ENCODE measurements at regions not wholly inside any gene's neighbourhood (a gene's known extent, or its start where the extent isn't known, plus 50 kb on each side); places are given as distances from the start of the nearest gene placed in this dataset.
"Not testable (repeated sequence)": the region's sequence is repeated elsewhere in the genome, so short reads cannot be mapped to it uniquely, and the experiment has no call there.

DNA sequence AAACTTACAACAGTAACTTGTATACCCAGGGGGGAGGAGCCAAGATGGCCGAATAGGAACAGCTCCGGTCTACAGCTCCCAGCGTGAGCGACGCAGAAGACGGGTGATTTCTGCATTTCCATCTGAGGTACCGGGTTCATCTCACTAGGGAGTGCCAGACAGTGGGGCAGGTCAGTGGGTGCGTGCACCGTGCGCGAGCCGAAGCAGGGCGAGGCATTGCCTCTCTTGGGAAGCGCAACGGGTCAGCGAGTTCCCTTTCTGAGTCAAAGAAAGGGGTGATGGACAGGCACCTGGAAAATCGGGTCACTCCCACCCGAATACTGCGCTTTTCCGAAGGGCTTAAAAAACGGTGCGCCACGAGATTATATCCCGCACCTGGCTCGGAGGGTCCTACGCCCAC lies 278.8 kb downstream of the FAM47B start:
- DNase-seq; H3K4me1 ChIP-seq; intact Hi-C loops (cut with DNase I); ATAC-seq; H3K4me3 ChIP-seq; H3K27me3 ChIP-seq; FAIRE-seq; H3K36me3 ChIP-seq; H3K27ac ChIP-seq; H3K9me3 ChIP-seq: not testable (repeated sequence)
- WGBS, 2 donors = 81 to 86% methylated on average over 26 of the region's 26 CpGs

- Histone ChIP-seq H3K36me3 (no peaks in the 10 kb centered on the region), H3K27ac (no peak overlapping the region), H3K9me3 (no peaks in the 10 kb centered on the region), H3K4me1 (no peaks in the 10 kb centered on the region), H3K27me3 (peaks cover 0 to 3% (median 0%) of the 10 kb centered on the region in 4 donors), H3K4me3 (no peak overlapping the region)
- FAIRE-seq (no peak), ATAC-seq (no peak), DNase-seq (peak in 2 of 6 donors; percentile 25 to 37)
- WGBS, 2 donors = 38 to 47% methylated on average over 3 of the region's 3 CpGs
- intact Hi-C loops (cut with DNase I) = no loop called here
- TF ChIP-seq CTCF (IDR thresholded peaks at IDR 0.05) = no peak
Observed at GRCh38 chrX:35244088-35244741, 301.6 kb downstream of the FAM47B start.

GRCh38 chrX:35244796-35245508 lies 302.4 kb downstream of the FAM47B start:
- no peak for TF ChIP-seq CTCF (IDR thresholded peaks at IDR 0.05)
- ATAC-seq (no peak), DNase-seq (peak in 2 of 6 donors; percentile 59 to 63), FAIRE-seq (no peak)
- no peaks in the 10 kb centered on the region for H3K4me1 ChIP-seq
- peaks cover 0 to 3% (median 1%) of the 10 kb centered on the region in 4 donors for H3K27me3 ChIP-seq
- no peak overlapping the region for H3K27ac ChIP-seq
- no peak overlapping the region for H3K4me3 ChIP-seq
- WGBS, 2 donors = 65 to 66% methylated on average over 11 of the region's 11 CpGs
- H3K9me3 ChIP-seq = no peaks in the 10 kb centered on the region
- intact Hi-C loops (cut with DNase I) = no loop called here
- no peaks in the 10 kb centered on the region for H3K36me3 ChIP-seq

DNA sequence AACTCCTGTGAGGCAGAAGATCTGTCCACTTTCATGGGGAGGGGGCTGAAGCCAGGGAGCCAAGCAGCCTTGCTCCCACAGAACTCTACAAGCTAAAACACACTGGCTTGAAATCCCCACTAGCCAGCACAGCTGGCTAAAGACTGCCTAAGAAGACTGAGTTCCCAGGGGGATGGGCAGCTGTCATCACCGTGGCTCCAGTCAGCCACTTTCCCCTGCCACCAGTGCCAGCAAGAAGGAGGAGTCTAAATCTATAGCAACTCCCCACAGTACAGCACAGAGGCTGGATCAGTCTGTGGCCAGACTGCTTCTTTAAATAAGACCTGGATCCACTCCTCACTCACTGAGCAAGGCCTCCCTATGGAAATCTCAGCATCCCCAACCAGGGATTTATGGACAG lies 308.6 kb downstream of the FAM47B start:
- H3K9me3 ChIP-seq = no peaks in the 10 kb centered on the region
- no peak overlapping the region for H3K27ac ChIP-seq
- H3K4me3 ChIP-seq = no peak overlapping the region
- H3K4me1 ChIP-seq = no peaks in the 10 kb centered on the region
- intact Hi-C loops (cut with DNase I) = no loop called here
- no peak for FAIRE-seq
- no peak for TF ChIP-seq CTCF (IDR thresholded peaks at IDR 0.05)
- peaks cover 0 to 29% (median 3%) of the 10 kb centered on the region in 4 donors for H3K27me3 ChIP-seq
- 25 to 38% methylated on average over 1 of the region's 1 CpG for WGBS, 2 donors
- no peak for DNase-seq
- no peaks in the 10 kb centered on the region for H3K36me3 ChIP-seq
- ATAC-seq = no peak

- Histone ChIP-seq H3K36me3 (no peaks in the 10 kb centered on the region), H3K27me3 (peaks cover 0 to 2% (median 0%) of the 10 kb centered on the region in 4 donors), H3K4me1 (no peaks in the 10 kb centered on the region), H3K4me3 (no peak overlapping the region), H3K27ac (no peak overlapping the region), H3K9me3 (no peaks in the 10 kb centered on the region)
- intact Hi-C loops (cut with DNase I) = no loop called here
- DNase-seq = no peak
- WGBS, 2 donors = 68 to 88% methylated on average over 6 of the region's 6 CpGs
- TF ChIP-seq CTCF (IDR thresholded peaks at IDR 0.05) = no peak
- no peak for ATAC-seq
- FAIRE-seq = no peak
Observed at GRCh38 chrX:35276115-35276514, 333.5 kb downstream of the FAM47B start.

Data from pancreas (tissue), 10 donors.